GM12865 (cell line): ENCODE measurements at regions not wholly inside any gene's neighbourhood (a gene's known extent, or its start where the extent isn't known, plus 50 kb on each side); places are given as distances from the start of the nearest gene placed in this dataset.

Experiments
- DNase-seq: peaks from one replicate; pipeline ENCODE4 v3.0.0; 2010; ENCODE audit warnings: low read depth
- H3K4me3 ChIP-seq: 2 replicates; pipeline ENCODE4 v1.5.1; 2011; ENCODE audit warnings: mild to moderate bottlenecking, low read depth, low read length, control low read depth
- TF ChIP-seq, protein P1 (sequence below): IDR thresholded peaks from 2 replicates; pipeline ENCODE4 v1.5.1; 2011; ENCODE audit warnings: low read length, control low read depth, low read depth, inconsistent platforms; ENCODE audit not compliant: insufficient read depth; ENCODE audit errors: missing control alignments

- no peak for DNase-seq
- no peak overlapping the region for H3K4me3 ChIP-seq
- TF ChIP-seq, protein P1, sequence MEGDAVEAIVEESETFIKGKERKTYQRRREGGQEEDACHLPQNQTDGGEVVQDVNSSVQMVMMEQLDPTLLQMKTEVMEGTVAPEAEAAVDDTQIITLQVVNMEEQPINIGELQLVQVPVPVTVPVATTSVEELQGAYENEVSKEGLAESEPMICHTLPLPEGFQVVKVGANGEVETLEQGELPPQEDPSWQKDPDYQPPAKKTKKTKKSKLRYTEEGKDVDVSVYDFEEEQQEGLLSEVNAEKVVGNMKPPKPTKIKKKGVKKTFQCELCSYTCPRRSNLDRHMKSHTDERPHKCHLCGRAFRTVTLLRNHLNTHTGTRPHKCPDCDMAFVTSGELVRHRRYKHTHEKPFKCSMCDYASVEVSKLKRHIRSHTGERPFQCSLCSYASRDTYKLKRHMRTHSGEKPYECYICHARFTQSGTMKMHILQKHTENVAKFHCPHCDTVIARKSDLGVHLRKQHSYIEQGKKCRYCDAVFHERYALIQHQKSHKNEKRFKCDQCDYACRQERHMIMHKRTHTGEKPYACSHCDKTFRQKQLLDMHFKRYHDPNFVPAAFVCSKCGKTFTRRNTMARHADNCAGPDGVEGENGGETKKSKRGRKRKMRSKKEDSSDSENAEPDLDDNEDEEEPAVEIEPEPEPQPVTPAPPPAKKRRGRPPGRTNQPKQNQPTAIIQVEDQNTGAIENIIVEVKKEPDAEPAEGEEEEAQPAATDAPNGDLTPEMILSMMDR = no peak
These were observed 101.8 kb upstream of the GUCY1A1 start for GRCh38 chr4:155564880-155565279.

GRCh38 chr4:155564086-155564485, 102.6 kb upstream of the GUCY1A1 start:
- DNase-seq = no peak
- TF ChIP-seq, protein P1 = no peak
- no peak overlapping the region for H3K4me3 ChIP-seq

DNA sequence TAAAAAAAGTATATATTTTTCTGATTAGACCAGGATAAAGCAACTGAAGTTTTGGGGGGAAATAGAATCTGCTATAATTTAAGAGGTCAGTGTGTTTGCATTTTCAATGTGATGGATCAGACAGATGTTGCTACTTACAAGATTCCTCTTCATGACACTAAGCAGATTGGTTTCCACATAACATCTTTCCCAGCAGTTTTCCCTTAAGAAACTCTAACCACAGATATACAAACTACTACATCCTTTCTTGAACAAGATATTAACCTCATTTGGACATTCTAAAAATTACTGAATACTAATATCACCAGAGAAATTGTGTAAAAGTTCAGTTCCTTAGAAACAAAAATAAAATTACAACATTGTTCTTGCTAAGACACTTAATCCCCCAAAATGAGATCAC, 106.7 kb upstream of the GUCY1A1 start:
- no peak for DNase-seq

DNA sequence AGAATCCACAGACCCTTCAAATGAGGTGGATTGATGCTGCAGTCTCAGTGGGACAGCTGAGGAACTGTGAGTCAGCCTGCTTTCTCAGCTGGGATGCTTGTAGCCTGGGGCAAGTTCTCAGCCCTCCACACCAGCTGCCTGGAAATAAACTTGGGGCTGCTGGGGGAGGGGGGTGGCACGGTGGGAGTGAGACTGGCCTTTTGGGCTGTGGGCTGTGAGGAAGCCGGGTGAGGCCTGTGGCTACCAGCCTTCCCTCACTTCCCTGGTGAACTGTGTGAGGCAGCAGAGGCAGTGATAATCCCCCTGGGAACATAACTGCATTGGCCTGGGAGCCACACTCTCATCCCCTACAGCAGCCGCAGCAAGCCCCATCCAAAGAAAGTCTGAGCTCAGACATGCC, 114.5 kb upstream of the GUCY1A1 start:
- H3K4me3 ChIP-seq = no peak overlapping the region
- no peak for DNase-seq
- TF ChIP-seq, protein P1 = no peak

More for the DNA sequence above, 106.7 kb upstream of the GUCY1A1 start:
- TF ChIP-seq, protein P1 = no peak
- H3K4me3 ChIP-seq = no peak overlapping the region

DNA sequence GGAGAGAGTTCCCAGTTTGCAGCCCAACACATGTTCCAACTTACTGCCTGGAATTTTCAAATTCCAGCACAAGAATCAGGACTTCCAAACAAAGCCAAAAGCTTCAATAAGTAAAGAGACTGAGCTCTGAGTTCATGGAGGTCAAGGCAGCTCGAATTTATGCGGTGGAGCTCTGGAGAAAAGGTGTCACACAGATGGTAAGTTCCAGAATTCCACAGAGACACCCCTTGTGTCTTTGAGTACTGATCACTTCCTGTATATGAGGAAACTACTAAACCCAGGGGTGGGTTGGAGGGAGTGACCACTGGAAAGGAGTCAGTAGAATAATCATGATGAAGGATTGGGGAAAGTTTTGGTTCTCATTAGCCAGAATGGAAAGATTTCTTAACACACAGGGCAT, 118.5 kb upstream of the GUCY1A1 start:
- TF ChIP-seq, protein P1 = no peak
- DNase-seq = no peak

DNA sequence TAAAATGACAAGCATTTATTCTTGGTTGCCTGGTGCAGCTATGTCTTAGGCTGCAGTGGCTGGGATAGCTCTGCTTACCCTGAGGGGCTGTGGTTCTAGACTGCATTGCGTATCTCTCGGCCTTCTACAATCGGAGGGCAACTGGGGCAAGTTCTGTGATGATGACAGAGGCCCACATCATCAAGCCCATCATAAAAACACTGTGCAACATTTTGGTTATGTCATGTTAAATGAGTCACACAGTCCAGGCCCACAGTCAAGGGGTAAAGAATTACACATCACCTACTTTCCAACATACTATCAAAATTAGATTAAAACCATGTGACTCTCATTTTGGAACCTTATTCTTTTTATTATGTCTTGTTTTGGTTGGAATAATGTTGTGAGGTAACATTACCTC, 120.2 kb upstream of the GUCY1A1 start:
- no peak for DNase-seq
- TF ChIP-seq, protein P1 = no peak
- no peak overlapping the region for H3K4me3 ChIP-seq

More for the DNA sequence above, 118.5 kb upstream of the GUCY1A1 start:
- H3K4me3 ChIP-seq = no peak overlapping the region

DNA sequence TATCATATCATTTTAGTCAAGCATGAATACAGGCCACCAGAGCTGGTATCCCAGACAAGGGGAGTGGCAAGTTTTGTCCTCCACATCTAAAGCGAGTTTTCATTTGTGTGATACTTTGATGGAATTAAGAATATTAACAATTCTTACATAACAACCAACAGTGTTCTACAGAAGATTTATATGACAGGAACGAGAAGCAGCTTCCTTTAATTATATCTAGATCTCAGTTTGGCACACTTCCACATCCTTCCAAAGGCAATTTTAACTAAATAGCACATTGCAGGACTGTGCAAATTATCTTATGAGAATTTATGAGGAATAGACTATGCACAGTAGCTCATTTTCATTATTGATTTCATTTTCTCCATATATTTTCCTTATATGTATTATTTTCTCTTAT, 121.2 kb upstream of the GUCY1A1 start:
- no peak overlapping the region for H3K4me3 ChIP-seq
- TF ChIP-seq, protein P1 = no peak
- DNase-seq = no peak
